BE2C (cell line): ENCODE measurements at regions not wholly inside any gene's neighbourhood (a gene's known extent, or its start where the extent isn't known, plus 50 kb on each side); places are given as distances from the start of the nearest gene placed in this dataset.

ENCODE experiments used
- DNase-seq: peaks from one replicate; pipeline ENCODE4 v3.0.0-alpha.2; 2020
- H3K27me3 ChIP-seq: fragments of 250-450 bp; sonication (Bioruptor Pico); 2 replicates; pipeline ENCODE4 v1.5.1; 2020; ENCODE audit warnings: mild to moderate bottlenecking
- H3K36me3 ChIP-seq: fragments of 250-450 bp; sonication (Bioruptor Pico); 2 replicates; pipeline ENCODE4 v1.5.1; 2020; ENCODE audit warnings: mild to moderate bottlenecking
- H3K4me1 ChIP-seq: fragments of 250-450 bp; sonication (Bioruptor Pico); 2 replicates; pipeline ENCODE4 v1.5.1; 2020
- H3K4me3 ChIP-seq: 2 replicates; pipeline ENCODE4 v1.5.1; 2011; ENCODE audit warnings: low read depth, low read length
- H3K9me3 ChIP-seq: fragments of 250-450 bp; sonication (Bioruptor Pico); 2 replicates; pipeline ENCODE4 v1.5.1; 2020
- CTCF ChIP-seq: IDR thresholded peaks from 2 replicates; pipeline ENCODE4 v1.5.1; 2012; ENCODE audit warnings: mild to moderate bottlenecking, low read depth, low read length

DNA sequence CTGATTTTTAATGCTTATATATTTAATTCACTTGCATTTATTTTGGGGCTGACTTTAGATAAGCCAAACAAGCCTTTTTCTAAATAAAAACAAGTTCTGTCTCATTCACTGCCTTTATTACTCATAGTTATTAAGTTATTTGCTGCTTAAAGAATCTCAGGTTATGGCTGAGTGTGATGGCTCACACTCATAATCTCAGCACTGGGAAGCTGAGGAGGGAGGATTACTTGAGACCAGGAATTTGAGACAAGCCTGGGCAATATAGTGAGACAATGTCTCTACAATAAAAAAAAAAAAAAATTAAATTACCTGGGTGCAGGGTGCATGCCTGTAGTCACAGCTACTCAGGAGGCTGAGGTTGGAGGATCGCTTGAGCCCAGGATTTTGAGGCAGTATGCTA, 85.0 kb upstream of the MAN2A1 start:
- no peaks in the 10 kb centered on the region for H3K9me3 ChIP-seq
- no peaks in the 10 kb centered on the region for H3K27me3 ChIP-seq
- H3K4me3 ChIP-seq, result no peak overlapping the region
- TF ChIP-seq CTCF, result no peak
- no peaks in the 10 kb centered on the region for H3K36me3 ChIP-seq
- H3K4me1 ChIP-seq, result no peaks in the 10 kb centered on the region
- DNase-seq, result no peak

- TF ChIP-seq CTCF, result no peak
- H3K4me1 ChIP-seq, result no peaks in the 10 kb centered on the region
- no peak for DNase-seq
- no peaks in the 10 kb centered on the region for H3K9me3 ChIP-seq
- no peak overlapping the region for H3K4me3 ChIP-seq
- H3K36me3 ChIP-seq, result no peaks in the 10 kb centered on the region
- H3K27me3 ChIP-seq, result no peaks in the 10 kb centered on the region
These were observed 88.0 kb upstream of the MAN2A1 start for GRCh38 chr5:109601736-109602135.

DNA sequence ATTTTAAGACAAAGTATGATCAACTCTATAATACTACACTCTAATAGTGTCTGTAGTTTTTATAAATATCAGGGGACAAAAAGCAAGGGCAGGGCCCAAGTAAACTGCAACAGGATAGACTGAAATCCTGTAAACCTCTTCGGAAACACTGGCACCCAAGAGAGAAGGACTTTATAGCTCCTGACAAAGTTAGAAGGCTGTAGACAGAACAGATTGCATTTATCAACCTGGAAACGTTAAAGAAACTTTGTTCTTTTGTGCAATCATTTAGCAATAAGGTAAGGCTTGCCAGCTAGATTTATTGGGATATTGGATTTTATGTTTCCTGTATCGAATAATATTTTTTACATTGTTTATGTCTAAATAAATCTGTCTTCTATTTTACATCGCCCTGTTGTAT, 91.8 kb upstream of the MAN2A1 start:
- no peaks in the 10 kb centered on the region for H3K27me3 ChIP-seq
- H3K4me1 ChIP-seq, result no peaks in the 10 kb centered on the region
- TF ChIP-seq CTCF, result no peak
- no peaks in the 10 kb centered on the region for H3K36me3 ChIP-seq
- DNase-seq, result no peak
- no peaks in the 10 kb centered on the region for H3K9me3 ChIP-seq
- H3K4me3 ChIP-seq, result no peak overlapping the region

DNA sequence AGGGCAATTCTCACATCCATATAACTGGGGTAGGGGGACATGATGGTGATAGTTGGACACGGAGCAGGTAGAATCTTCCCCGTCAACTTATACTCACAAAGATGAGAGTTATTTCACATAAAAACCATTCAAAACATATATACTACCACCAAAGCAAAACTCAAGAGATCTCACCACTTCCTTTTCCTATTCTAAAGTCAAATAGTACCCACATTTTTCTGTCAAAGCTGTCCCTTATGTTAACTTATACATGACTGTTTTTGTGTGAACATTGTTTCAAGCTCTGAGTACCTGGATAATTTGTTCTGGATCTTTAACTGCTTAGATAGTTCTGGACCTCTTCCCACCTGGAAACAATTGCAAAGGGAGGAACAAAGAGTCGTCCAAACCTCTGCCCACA, 95.5 kb upstream of the MAN2A1 start:
- Histone ChIP-seq H3K27me3 (no peaks in the 10 kb centered on the region), H3K9me3 (no peaks in the 10 kb centered on the region), H3K4me1 (no peaks in the 10 kb centered on the region), H3K4me3 (no peak overlapping the region), H3K36me3 (no peaks in the 10 kb centered on the region)
- DNase-seq, result no peak
- no peak for TF ChIP-seq CTCF

DNA sequence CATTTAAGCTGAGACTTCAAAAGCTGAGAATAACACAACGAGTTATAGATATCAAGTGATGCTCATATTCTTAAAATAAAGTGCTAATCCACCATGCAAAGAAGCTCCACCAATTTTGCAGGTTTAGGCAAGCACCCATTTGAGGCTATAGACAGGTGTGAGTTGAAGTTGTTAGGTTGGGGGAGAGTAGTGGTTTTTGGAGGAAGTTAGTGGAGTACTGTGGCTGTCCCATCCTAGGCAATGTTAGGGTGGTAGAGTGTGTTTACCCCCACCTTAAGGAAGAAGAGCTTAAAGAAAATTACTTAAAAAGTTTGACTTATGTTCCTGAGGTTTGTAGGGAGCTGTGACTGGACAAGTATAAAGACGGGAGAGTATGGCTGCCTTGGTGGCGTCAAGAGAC, 98.9 kb upstream of the MAN2A1 start:
- no peaks in the 10 kb centered on the region for H3K4me1 ChIP-seq
- no peaks in the 10 kb centered on the region for H3K27me3 ChIP-seq
- DNase-seq, result no peak
- no peak for TF ChIP-seq CTCF
- no peaks in the 10 kb centered on the region for H3K9me3 ChIP-seq
- H3K4me3 ChIP-seq, result no peak overlapping the region
- H3K36me3 ChIP-seq, result no peaks in the 10 kb centered on the region

DNA sequence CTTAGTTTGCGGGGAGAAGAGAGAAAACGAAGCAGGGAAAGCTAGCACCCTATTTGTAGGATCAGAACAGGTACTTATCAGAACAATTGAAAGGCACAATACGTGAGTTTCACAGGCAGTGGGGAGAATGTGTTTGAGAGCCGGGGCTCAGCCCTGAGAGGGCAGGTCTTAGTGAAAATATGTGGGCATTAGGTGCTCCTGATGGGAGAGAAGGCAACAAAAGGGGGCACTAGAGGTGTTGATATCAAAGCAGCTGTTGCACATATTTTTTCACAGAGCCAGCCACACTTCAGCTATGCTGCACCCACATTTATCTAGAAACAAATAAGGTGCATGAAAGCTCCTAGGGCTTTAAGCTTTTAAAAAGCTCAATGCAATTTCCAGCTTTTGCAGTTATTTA, 99.7 kb upstream of the MAN2A1 start:
- H3K27me3 ChIP-seq, result no peaks in the 10 kb centered on the region
- TF ChIP-seq CTCF, result no peak
- no peaks in the 10 kb centered on the region for H3K36me3 ChIP-seq
- H3K4me1 ChIP-seq, result peaks cover 3% of the 10 kb centered on the region
- no peak for DNase-seq
- no peak overlapping the region for H3K4me3 ChIP-seq
- no peaks in the 10 kb centered on the region for H3K9me3 ChIP-seq
